T47D (cell line): ENCODE measurements at regions not wholly inside any gene's neighbourhood (a gene's known extent, or its start where the extent isn't known, plus 50 kb on each side); places are given as distances from the start of the nearest gene placed in this dataset.

Source experiments
- DNase-seq, 2 experiments: peaks; one replicate each; pipeline versions ENCODE4 v3.0.0 to v3.0.0-alpha.2; 2011 to 2012; ENCODE audit warnings: low read depth in 1 of 2, low spot score in 1 of 2
- JUND ChIP-seq: IDR thresholded peaks from 2 replicates; pipeline ENCODE4 v1.6.1; 2012; ENCODE audit warnings: low read depth
- in situ Hi-C: cut with HindIII; loops from 2 replicates; pipeline ENCODE4 v1.10.0; 2016; ENCODE audit warnings: low sequenced_read_pairs, low pct_unique_long_range_greater_than_20kb

GRCh38 chr17:71402661-71403141 lies 718.1 kb upstream of the SOX9 start:
- in situ Hi-C loops: no loop called here
- no peak for TF ChIP-seq JUND
- no peak for DNase-seq

GRCh38 chr17:71405101-71405500 lies 715.7 kb upstream of the SOX9 start:
- in situ Hi-C loops: no loop called here
- no peak for TF ChIP-seq JUND
- no peak for DNase-seq

- TF ChIP-seq JUND: no peak
- in situ Hi-C loops: no loop called here
- no peak for DNase-seq
Observed at GRCh38 chr17:71407981-71408380, 712.8 kb upstream of the SOX9 start.

DNA sequence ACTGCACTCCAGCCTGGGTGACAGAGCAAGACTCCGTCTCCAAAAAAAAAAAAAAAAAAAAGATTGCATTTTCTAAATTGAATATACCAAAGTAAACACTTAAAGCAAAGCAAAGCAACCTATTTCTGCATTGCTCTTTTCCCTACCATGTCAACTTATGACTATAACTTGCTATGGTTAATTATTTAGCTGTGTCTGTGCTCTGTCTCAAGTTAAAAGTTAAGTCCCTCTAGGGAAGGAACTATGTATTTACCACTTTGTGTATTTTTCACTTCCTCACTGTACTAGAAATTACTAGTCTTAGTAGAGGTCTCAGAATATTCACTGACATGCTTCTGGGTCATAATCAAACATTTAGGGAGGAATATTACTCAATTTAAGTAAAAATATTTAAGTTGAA lies 711.7 kb upstream of the SOX9 start:
- in situ Hi-C loops: no loop called here
- DNase-seq: no peak
- TF ChIP-seq JUND: no peak

- DNase-seq: no peak
- in situ Hi-C loops: no loop called here
- TF ChIP-seq JUND: no peak
Observed at GRCh38 chr17:71409712-71410111, 711.1 kb upstream of the SOX9 start.

DNA sequence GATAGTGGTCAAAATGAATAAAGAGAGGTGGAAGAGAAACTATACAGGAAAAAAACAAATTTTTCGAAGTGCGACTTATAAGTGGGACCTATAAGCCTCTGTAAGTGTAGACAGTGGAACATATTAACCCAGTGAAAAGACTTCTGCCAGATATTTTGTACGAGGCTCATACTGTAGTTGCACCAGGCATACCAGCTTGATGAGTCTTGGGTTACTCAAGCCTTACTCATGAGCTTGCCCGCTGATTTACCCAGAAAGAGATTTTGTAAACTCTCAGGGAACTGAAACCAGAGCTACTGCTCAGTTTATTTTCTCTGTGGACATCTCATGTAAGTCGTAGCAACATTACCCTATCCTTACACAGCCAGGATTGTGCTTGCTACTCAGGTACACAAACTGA lies 708.0 kb upstream of the SOX9 start:
- no peak for TF ChIP-seq JUND
- peak in 1 of 2 experiments; percentile 35 for DNase-seq
- in situ Hi-C loops: no loop called here

DNA sequence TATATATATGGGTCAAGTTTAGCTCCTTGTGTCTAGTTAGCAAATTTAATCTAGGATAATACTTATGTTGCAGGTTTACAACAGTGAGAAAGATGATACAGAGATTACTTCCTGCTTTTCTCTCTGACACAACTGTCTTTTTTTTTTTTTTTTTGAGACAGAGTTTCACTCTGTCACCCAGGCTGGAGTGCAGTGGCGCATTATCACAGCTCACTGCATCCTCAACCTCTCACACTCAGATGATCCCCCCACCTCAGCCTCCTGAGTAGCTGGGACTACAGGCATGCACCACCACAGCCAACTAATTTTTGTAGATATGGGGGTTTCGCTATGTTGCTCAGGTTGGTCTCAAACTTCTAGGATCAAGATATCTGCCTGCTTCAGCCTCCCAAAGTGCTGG lies 706.9 kb upstream of the SOX9 start:
- TF ChIP-seq JUND: no peak
- DNase-seq: no peak
- in situ Hi-C loops: no loop called here

GRCh38 chr17:71417142-71417541 lies 703.7 kb upstream of the SOX9 start:
- TF ChIP-seq JUND: no peak
- in situ Hi-C loops: no loop called here
- DNase-seq: no peak

- no peak for DNase-seq
- no peak for TF ChIP-seq JUND
- in situ Hi-C loops: no loop called here
Observed at GRCh38 chr17:71422968-71423367, 697.9 kb upstream of the SOX9 start.

GRCh38 chr17:71423871-71424546 lies 696.8 kb upstream of the SOX9 start:
- DNase-seq: peak in 1 of 2 experiments; percentile 36
- no peak for TF ChIP-seq JUND
- in situ Hi-C loops: no loop called here

GRCh38 chr17:71427801-71428200 lies 693.0 kb upstream of the SOX9 start:
- in situ Hi-C loops: no loop called here
- DNase-seq: peak in 1 of 2 experiments; percentile 22
- no peak for TF ChIP-seq JUND

DNA sequence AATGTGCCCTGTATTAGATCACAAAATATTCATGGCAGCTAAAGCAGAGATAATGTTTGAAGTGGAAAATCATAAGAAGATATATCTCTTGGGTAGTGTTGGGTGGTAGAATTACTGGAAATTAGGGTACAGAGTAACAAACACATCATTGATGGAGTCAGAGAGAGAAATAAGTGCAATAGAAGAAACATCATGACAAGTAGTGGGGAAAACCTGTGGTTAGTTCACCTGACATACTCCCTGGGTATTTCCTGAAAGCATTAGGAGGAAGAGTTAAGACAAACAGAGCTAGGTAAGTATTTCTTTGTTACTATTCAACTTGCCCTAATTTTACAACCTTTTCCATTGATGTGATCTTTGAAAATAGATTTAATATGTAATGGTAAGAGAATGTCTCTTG lies 691.9 kb upstream of the SOX9 start:
- DNase-seq: no peak
- no peak for TF ChIP-seq JUND
- in situ Hi-C loops: no loop called here

DNA sequence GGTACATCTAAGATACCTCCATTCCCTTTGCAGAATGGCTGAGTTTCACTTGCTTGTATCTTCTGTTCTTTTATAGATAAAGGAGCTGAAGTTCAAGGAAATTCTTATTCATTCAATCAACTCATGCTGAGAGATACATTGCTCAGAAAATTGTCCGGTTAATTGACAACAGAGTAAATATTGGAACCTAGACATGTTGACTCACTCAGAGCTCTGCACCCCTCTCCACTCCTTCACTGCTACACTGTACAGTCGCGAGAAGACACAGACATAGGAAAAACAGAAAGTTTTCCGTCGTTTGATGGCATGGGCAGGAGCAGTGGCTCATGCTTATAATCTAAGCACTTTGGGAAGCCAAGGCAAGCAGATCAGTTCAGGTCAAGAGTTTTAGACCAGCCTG lies 690.5 kb upstream of the SOX9 start:
- in situ Hi-C loops: no loop called here
- TF ChIP-seq JUND: no peak
- DNase-seq: no peak

- TF ChIP-seq JUND: no peak
- in situ Hi-C loops: no loop called here
- no peak for DNase-seq
Observed at GRCh38 chr17:71431146-71431545, 689.7 kb upstream of the SOX9 start.
